GM21367 (cell line): ENCODE measurements at regions not wholly inside any gene's neighbourhood (a gene's known extent, or its start where the extent isn't known, plus 50 kb on each side); places are given as distances from the start of the nearest gene placed in this dataset.
"Not testable (repeated sequence)": the region's sequence is repeated elsewhere in the genome, so short reads cannot be mapped to it uniquely, and the experiment has no call there.

Source experiments
- ATAC-seq: cut with Tn5 transposase; IDR thresholded peaks from one replicate; pipeline ENCODE4 v1.9.1; 2021; ENCODE audit not compliant: unreplicated experiment

GRCh38 chr3:5464649-5465048 is 277.1 kb downstream of the EDEM1 start:
- ATAC-seq, result no peak

- no peak for ATAC-seq
Observed at GRCh38 chr3:5465183-5465582, 277.7 kb downstream of the EDEM1 start.

- no peak for ATAC-seq
Observed at GRCh38 chr3:5466065-5466464, 278.6 kb downstream of the EDEM1 start.

- no peak for ATAC-seq
Observed at GRCh38 chr3:5466717-5467116, 279.2 kb downstream of the EDEM1 start.

- ATAC-seq, result no peak
Observed at GRCh38 chr3:5473471-5473870, 286.0 kb downstream of the EDEM1 start.

GRCh38 chr3:5476403-5476802 is 288.9 kb downstream of the EDEM1 start:
- ATAC-seq, result no peak

GRCh38 chr3:5479229-5479799 is 291.8 kb downstream of the EDEM1 start:
- ATAC-seq, result no peak

GRCh38 chr3:5480190-5480589 is 292.7 kb downstream of the EDEM1 start:
- ATAC-seq, result no peak

GRCh38 chr3:5485427-5485826 is 297.9 kb downstream of the EDEM1 start:
- peak; percentile 63 for ATAC-seq

GRCh38 chr3:5488771-5489170 is 301.3 kb downstream of the EDEM1 start:
- ATAC-seq, result no peak

- ATAC-seq, result peak; percentile 69
Observed at GRCh38 chr3:5489536-5489935, 302.0 kb downstream of the EDEM1 start.

- ATAC-seq, result no peak
Observed at GRCh38 chr3:5494905-5495519, 307.5 kb downstream of the EDEM1 start.

- ATAC-seq, result no peak
Observed at GRCh38 chr3:5497497-5497896, 310.0 kb downstream of the EDEM1 start.

- peak; percentile 27 for ATAC-seq
Observed at GRCh38 chr3:5498981-5499380, 311.5 kb downstream of the EDEM1 start.

- ATAC-seq, result peak; percentile 88
Observed at GRCh38 chr3:5499404-5499803, 311.9 kb downstream of the EDEM1 start.

GRCh38 chr3:5503136-5503535 is 315.6 kb downstream of the EDEM1 start:
- no peak for ATAC-seq

GRCh38 chr3:5504135-5504534 is 316.6 kb downstream of the EDEM1 start:
- ATAC-seq, result no peak

GRCh38 chr3:5505163-5505562 is 317.7 kb downstream of the EDEM1 start:
- ATAC-seq, result no peak

- ATAC-seq, result no peak
Observed at GRCh38 chr3:5505997-5506396, 318.5 kb downstream of the EDEM1 start.

- ATAC-seq, result not testable (repeated sequence)
Observed at GRCh38 chr3:5508860-5509259, 321.4 kb downstream of the EDEM1 start.

- ATAC-seq, result no peak
Observed at GRCh38 chr3:5510300-5510699, 322.8 kb downstream of the EDEM1 start.

GRCh38 chr3:5517921-5518320 is 330.4 kb downstream of the EDEM1 start:
- no peak for ATAC-seq

- ATAC-seq, result no peak
Observed at GRCh38 chr3:5520237-5520636, 332.7 kb downstream of the EDEM1 start.
